ENCODE measurements at regions not wholly inside any gene's neighbourhood (a gene's known extent, or its start where the extent isn't known, plus 50 kb on each side); places are given as distances from the start of the nearest gene placed in this dataset.

GRCh38 chr20:12916699-12917098 lies 92.1 kb upstream of the SPTLC3 start:
- ATAC-seq (ENCODE audit: low read depth) (no peak), DNase-seq (no peak)
- intact Hi-C loops (cut with micrococcal nuclease): no loop called here
- Histone ChIP-seq H3K36me3 (replicated peaks in 1 of 2; ENCODE audit: control extremely low read depth in 1 of 2, control insufficient read depth in 1 of 2, extremely low read depth in 1 of 2, insufficient read depth in 2 of 2, low read length in 1 of 2) (no peaks in the 10 kb centered on the region), H4K20me1 (ENCODE audit: control insufficient read depth, insufficient read depth, low read length, poor library complexity, severe bottlenecking) (no peaks in the 10 kb centered on the region), H3K27ac (ENCODE audit: low read length in 2 of 2) (no peak overlapping the region), H3K9me3 (ENCODE audit: control extremely low read depth in 1 of 3, control insufficient read depth in 2 of 3, insufficient read depth in 1 of 3, low read length in 2 of 3) (peaks cover 0 to 1% (median 0%) of the 10 kb centered on the region in 3 donors), H2AFZ (ENCODE audit: insufficient read depth, low read depth, low read length, poor library complexity, severe bottlenecking) (no peak overlapping the region), H3K4me1 (ENCODE audit: control insufficient read depth in 2 of 2, insufficient read depth in 2 of 2, low read length in 2 of 2) (no peaks in the 10 kb centered on the region), H3K4me3 (ENCODE audit: control extremely low read depth in 1 of 5, extremely low read depth in 1 of 5, insufficient read depth in 1 of 5, low read depth in 2 of 5, low read length in 4 of 5) (no peak overlapping the region), H3K9ac (ENCODE audit: low read length) (no peak overlapping the region), H3K27me3 (replicated peaks in 1 of 4; ENCODE audit: control extremely low read depth in 1 of 4, control insufficient read depth in 3 of 4, insufficient read depth in 4 of 4, low read length in 3 of 4) (no peaks in the 10 kb centered on the region), H3K79me2 (ENCODE audit: control insufficient read depth, insufficient read depth, low read length) (no peaks in the 10 kb centered on the region), H3K4me2 (replicated peaks; ENCODE audit: low read depth, low read length, poor library complexity, severe bottlenecking) (no peak overlapping the region)
- WGBS (ENCODE audit: insufficient coverage): 100% methylated on average over 1 of the region's 1 CpG
- Mint-ChIP-seq H3K4me1 (no peaks in the 10 kb centered on the region), H3K4me3 (no peak overlapping the region), H3K27me3 (no peaks in the 10 kb centered on the region), H3K9me3 (ENCODE audit: insufficient read depth) (no peaks in the 10 kb centered on the region), H3K27ac (no peak overlapping the region)
- TF ChIP-seq CTCF (IDR thresholded peaks at IDR 0.05) (no peak), EZH2 (IDR thresholded peaks at IDR 0.05; ENCODE audit: borderline replicate concordance, insufficient read depth, low read depth, low read length, poor library complexity, severe bottlenecking) (no peak)
- POLR2A ChIA-PET: no interaction called here
- CTCF ChIA-PET: no interaction called here

- CTCF ChIA-PET: interaction anchor here (1.0 kb wide), 1 partner anchor 623 kb away, joined by 3 read pairs; no protein-coding TSS in a partner anchor
- no peak for ATAC-seq (ENCODE audit: low read depth)
- peaks cover 6% of the 10 kb centered on the region for H3K27me3 Mint-ChIP-seq
- Histone ChIP-seq H3K27ac (ENCODE audit: low read length in 2 of 2) (no peak overlapping the region), H3K4me1 (ENCODE audit: control insufficient read depth in 2 of 2, insufficient read depth in 2 of 2, low read length in 2 of 2) (no peaks in the 10 kb centered on the region), H3K4me3 (ENCODE audit: control extremely low read depth in 1 of 5, extremely low read depth in 1 of 5, insufficient read depth in 1 of 5, low read depth in 2 of 5, low read length in 4 of 5) (no peak overlapping the region), H3K79me2 (ENCODE audit: control insufficient read depth, insufficient read depth, low read length) (no peaks in the 10 kb centered on the region), H3K36me3 (replicated peaks in 1 of 2; ENCODE audit: control extremely low read depth in 1 of 2, control insufficient read depth in 1 of 2, extremely low read depth in 1 of 2, insufficient read depth in 2 of 2, low read length in 1 of 2) (no peaks in the 10 kb centered on the region), H3K4me2 (replicated peaks; ENCODE audit: low read depth, low read length, poor library complexity, severe bottlenecking) (no peak overlapping the region), H3K9ac (ENCODE audit: low read length) (no peak overlapping the region), H3K27me3 (replicated peaks in 1 of 4; ENCODE audit: control extremely low read depth in 1 of 4, control insufficient read depth in 3 of 4, insufficient read depth in 4 of 4, low read length in 3 of 4) (no peaks in the 10 kb centered on the region), H4K20me1 (ENCODE audit: control insufficient read depth, insufficient read depth, low read length, poor library complexity, severe bottlenecking) (no peaks in the 10 kb centered on the region), H2AFZ (ENCODE audit: insufficient read depth, low read depth, low read length, poor library complexity, severe bottlenecking) (no peak overlapping the region), H3K9me3 (ENCODE audit: control extremely low read depth in 1 of 3, control insufficient read depth in 2 of 3, insufficient read depth in 1 of 3, low read length in 2 of 3) (peaks cover 0 to 4% (median 1%) of the 10 kb centered on the region in 3 donors)
- H3K27ac Mint-ChIP-seq: no peak overlapping the region
- intact Hi-C loops (cut with micrococcal nuclease): no loop called here
- H3K4me3 Mint-ChIP-seq: no peak overlapping the region
- H3K4me1 Mint-ChIP-seq: no peaks in the 10 kb centered on the region
- no peak for TF ChIP-seq CTCF (IDR thresholded peaks at IDR 0.05)
- TF ChIP-seq EZH2 (IDR thresholded peaks at IDR 0.05; ENCODE audit: borderline replicate concordance, insufficient read depth, low read depth, low read length, poor library complexity, severe bottlenecking): no peak
- no peak for DNase-seq
- peaks cover 3% of the 10 kb centered on the region for H3K9me3 Mint-ChIP-seq (ENCODE audit: insufficient read depth)
- POLR2A ChIA-PET: no interaction called here
- 75% methylated on average over 1 of the region's 2 CpGs for WGBS (ENCODE audit: insufficient coverage)
Measured at GRCh38 chr20:12924126-12924525, 84.6 kb upstream of the SPTLC3 start.

All from B cell (primary cell).